ENCODE measurements at regions not wholly inside any gene's neighbourhood (a gene's known extent, or its start where the extent isn't known, plus 50 kb on each side); places are given as distances from the start of the nearest gene placed in this dataset.

- TF ChIP-seq TSHZ2 (CRISPR knock-in tag; IDR thresholded peaks at IDR 0.05) (no peak), ESRRG (CRISPR knock-in tag; IDR thresholded peaks at IDR 0.05) (no peak), GLIS3 (CRISPR knock-in tag; IDR thresholded peaks at IDR 0.05) (no peak), SNAI2 (CRISPR knock-in tag; IDR thresholded peaks at IDR 0.05) (no peak), ZNF70 (CRISPR knock-in tag; IDR thresholded peaks at IDR 0.05) (no peak), ZFP30 (CRISPR knock-in tag; IDR thresholded peaks at IDR 0.05) (no peak), ZNF8 (CRISPR knock-in tag; IDR thresholded peaks at IDR 0.05) (no peak), ZNF565 (CRISPR knock-in tag; conservative IDR thresholded peaks at IDR 0.05; ENCODE audit: low read depth) (no peak), PPARA (CRISPR knock-in tag; IDR thresholded peaks at IDR 0.05; ENCODE audit: borderline replicate concordance) (no peak)
Measured at GRCh38 chr5:124253203-124253810, 493.1 kb downstream of the ZNF608 start (continued).

- ATAC-seq, result peak; percentile 53; the same call in 2 of the 3 replicates
- TF ChIP-seq ZC3H10 (CRISPR knock-in tag; IDR thresholded peaks at IDR 0.05), result no peak
- no peak for TF ChIP-seq PATZ1 (CRISPR knock-in tag; IDR thresholded peaks at IDR 0.05; ENCODE audit: borderline replicate concordance)
- TF ChIP-seq CSDC2 (CRISPR knock-in tag; IDR thresholded peaks at IDR 0.05), result no peak
- peak; percentile 74 for TF ChIP-seq TCF4 (CRISPR knock-in tag; IDR thresholded peaks at IDR 0.05; ENCODE audit: borderline replicate concordance)
- TF ChIP-seq ISL1 (CRISPR knock-in tag; IDR thresholded peaks at IDR 0.05), result no peak
- TF ChIP-seq ZFP3 (CRISPR knock-in tag; IDR thresholded peaks at IDR 0.05), result no peak
Measured at GRCh38 chr5:124252747-124253146, 493.7 kb downstream of the ZNF608 start.

- ATAC-seq, result peak; percentile 92
- TF ChIP-seq ARNTL (CRISPR knock-in tag; IDR thresholded peaks at IDR 0.05; ENCODE audit: borderline replicate concordance, low read depth), result no peak
- TF ChIP-seq ISL1 (CRISPR knock-in tag; IDR thresholded peaks at IDR 0.05), result 0 out of 2 replicates have a peak, but pooled peaks have one; percentile 9
Measured at GRCh38 chr5:124252191-124252638, 494.2 kb downstream of the ZNF608 start.

GRCh38 chr5:124245276-124245675, 501.2 kb downstream of the ZNF608 start:
- TF ChIP-seq RARB (CRISPR knock-in tag; IDR thresholded peaks at IDR 0.05) (no peak), TCF4 (CRISPR knock-in tag; IDR thresholded peaks at IDR 0.05; ENCODE audit: borderline replicate concordance) (no peak), OSR1 (CRISPR knock-in tag; IDR thresholded peaks at IDR 0.05) (no peak), PPARA (CRISPR knock-in tag; IDR thresholded peaks at IDR 0.05; ENCODE audit: borderline replicate concordance) (no peak), ISL1 (CRISPR knock-in tag; IDR thresholded peaks at IDR 0.05) (no peak), POU6F1 (CRISPR knock-in tag; IDR thresholded peaks at IDR 0.05; ENCODE audit: borderline replicate concordance, low read depth) (no peak), GLIS3 (CRISPR knock-in tag; IDR thresholded peaks at IDR 0.05) (no peak)
- ATAC-seq, result no peak

GRCh38 chr5:124240732-124241131, 505.7 kb downstream of the ZNF608 start:
- ATAC-seq, result no peak
- TF ChIP-seq OSR1 (CRISPR knock-in tag; IDR thresholded peaks at IDR 0.05), result no peak
- no peak for TF ChIP-seq CSDC2 (CRISPR knock-in tag; IDR thresholded peaks at IDR 0.05)
- no peak for TF ChIP-seq ESRRG (CRISPR knock-in tag; IDR thresholded peaks at IDR 0.05)
- TF ChIP-seq TSHZ2 (CRISPR knock-in tag; IDR thresholded peaks at IDR 0.05), result no peak
- TF ChIP-seq CSRNP3 (CRISPR knock-in tag; IDR thresholded peaks at IDR 0.05), result no peak
- no peak for TF ChIP-seq PPARA (CRISPR knock-in tag; IDR thresholded peaks at IDR 0.05; ENCODE audit: borderline replicate concordance)
- TF ChIP-seq ISL1 (CRISPR knock-in tag; IDR thresholded peaks at IDR 0.05), result no peak
- no peak for TF ChIP-seq RARB (CRISPR knock-in tag; IDR thresholded peaks at IDR 0.05)
- TF ChIP-seq TCF4 (CRISPR knock-in tag; IDR thresholded peaks at IDR 0.05; ENCODE audit: borderline replicate concordance), result no peak
- TF ChIP-seq POU6F1 (CRISPR knock-in tag; IDR thresholded peaks at IDR 0.05; ENCODE audit: borderline replicate concordance, low read depth), result no peak
